GM18867 (cell line): ENCODE measurements at regions not wholly inside any gene's neighbourhood (a gene's known extent, or its start where the extent isn't known, plus 50 kb on each side); places are given as distances from the start of the nearest gene placed in this dataset.
"Not testable (repeated sequence)": the region's sequence is repeated elsewhere in the genome, so short reads cannot be mapped to it uniquely, and the experiment has no call there.

Experiments used
- ATAC-seq: cut with Tn5 transposase; IDR thresholded peaks from one replicate; pipeline ENCODE4 v1.9.1; 2021; ENCODE audit warnings: mild to moderate bottlenecking, moderate library complexity; ENCODE audit not compliant: unreplicated experiment

GRCh38 chr4:133598779-133599178 lies 449.7 kb downstream of the PCDH10 start:
- no peak for ATAC-seq

- no peak for ATAC-seq
These were observed 448.2 kb downstream of the PCDH10 start for GRCh38 chr4:133597251-133597650.

- ATAC-seq = no peak
These were observed 447.4 kb downstream of the PCDH10 start for GRCh38 chr4:133596459-133596858.

GRCh38 chr4:133594390-133595207 lies 445.5 kb downstream of the PCDH10 start:
- ATAC-seq = no peak

- no peak for ATAC-seq
These were observed 444.7 kb downstream of the PCDH10 start for GRCh38 chr4:133593764-133594163.

GRCh38 chr4:133592591-133592990 lies 443.5 kb downstream of the PCDH10 start:
- ATAC-seq = no peak

GRCh38 chr4:133592106-133592505 lies 443.0 kb downstream of the PCDH10 start:
- ATAC-seq = no peak

- ATAC-seq = no peak
These were observed 439.2 kb downstream of the PCDH10 start for GRCh38 chr4:133588306-133588705.

- ATAC-seq = no peak
These were observed 436.2 kb downstream of the PCDH10 start for GRCh38 chr4:133585323-133585722.

GRCh38 chr4:133584714-133585113 lies 435.6 kb downstream of the PCDH10 start:
- no peak for ATAC-seq

GRCh38 chr4:133581996-133582619 lies 433.0 kb downstream of the PCDH10 start:
- no peak for ATAC-seq

GRCh38 chr4:133574248-133574647 lies 425.2 kb downstream of the PCDH10 start:
- ATAC-seq = no peak

- ATAC-seq = no peak
These were observed 416.3 kb downstream of the PCDH10 start for GRCh38 chr4:133565379-133565778.

GRCh38 chr4:133559987-133560386 lies 410.9 kb downstream of the PCDH10 start:
- ATAC-seq = no peak

GRCh38 chr4:133555671-133556070 lies 406.6 kb downstream of the PCDH10 start:
- ATAC-seq = no peak

- ATAC-seq = no peak
These were observed 401.3 kb downstream of the PCDH10 start for GRCh38 chr4:133550436-133550835.

GRCh38 chr4:133544097-133544496 lies 395.0 kb downstream of the PCDH10 start:
- ATAC-seq = no peak

- ATAC-seq = no peak
These were observed 388.7 kb downstream of the PCDH10 start for GRCh38 chr4:133537780-133538281.

- not testable (repeated sequence) for ATAC-seq
These were observed 385.1 kb downstream of the PCDH10 start for GRCh38 chr4:133534224-133534623.

- no peak for ATAC-seq
These were observed 375.3 kb downstream of the PCDH10 start for GRCh38 chr4:133524369-133524768.

- ATAC-seq = no peak
These were observed 364.8 kb downstream of the PCDH10 start for GRCh38 chr4:133513901-133514300.

GRCh38 chr4:133498149-133498548 lies 349.1 kb downstream of the PCDH10 start:
- ATAC-seq = no peak
